Chondrocyte (in vitro differentiated cells): ENCODE measurements at regions not wholly inside any gene's neighbourhood (a gene's known extent, or its start where the extent isn't known, plus 50 kb on each side); places are given as distances from the start of the nearest gene placed in this dataset.

Source experiments
- DNase-seq: peaks from one replicate; pipeline ENCODE4 v3.0.0; 2021; ENCODE audit warnings: mixed read lengths, low spot score
- H3K27ac Mint-ChIP-seq: one replicate; pipeline ENCODE4 v1.8.0; 2021; ENCODE audit warnings: mild to moderate bottlenecking, moderate library complexity, mixed read lengths; ENCODE audit not compliant: unreplicated experiment
- H3K27me3 Mint-ChIP-seq: 2 replicates; pipeline ENCODE4 v1.8.0; 2021; ENCODE audit warnings: low read depth, mixed read lengths
- H3K36me3 Mint-ChIP-seq: 2 replicates; pipeline ENCODE4 v1.8.0; 2021; ENCODE audit warnings: low read depth, mixed read lengths
- H3K4me1 Mint-ChIP-seq: 2 replicates; pipeline ENCODE4 v1.8.0; 2021; ENCODE audit warnings: low read depth, mild to moderate bottlenecking, mixed read lengths
- H3K4me3 Mint-ChIP-seq: one replicate; pipeline ENCODE4 v1.8.0; 2021; ENCODE audit warnings: mild to moderate bottlenecking, moderate library complexity, mixed read lengths; ENCODE audit not compliant: unreplicated experiment
- H3K9me3 Mint-ChIP-seq: 2 replicates; pipeline ENCODE4 v1.8.0; 2021; ENCODE audit warnings: low read depth, mixed read lengths
- CTCF ChIP-seq: fragments of 200-600 bp; sonication (generic); IDR thresholded peaks from 2 replicates; pipeline ENCODE4 v1.5.0; 2021; ENCODE audit warnings: antibody characterized with exemption, mild to moderate bottlenecking, moderate library complexity

GRCh38 chr10:128514536-128514935 is 388.3 kb upstream of the MKI67 start:
- H3K4me3 Mint-ChIP-seq: no peak overlapping the region
- DNase-seq: no peak

GRCh38 chr10:128516180-128516579 is 390.0 kb upstream of the MKI67 start:
- Mint-ChIP-seq H3K4me1 (no peaks in the 10 kb centered on the region), H3K4me3 (no peak overlapping the region), H3K9me3 (peaks cover 8% of the 10 kb centered on the region), H3K27me3 (peaks cover 2% of the 10 kb centered on the region), H3K36me3 (no peaks in the 10 kb centered on the region), H3K27ac (no peak overlapping the region)
- DNase-seq: no peak
- no peak for TF ChIP-seq CTCF

More at GRCh38 chr10:128514536-128514935, 388.3 kb upstream of the MKI67 start:
- Mint-ChIP-seq H3K4me1 (no peaks in the 10 kb centered on the region), H3K9me3 (no peaks in the 10 kb centered on the region), H3K36me3 (no peaks in the 10 kb centered on the region), H3K27ac (no peak overlapping the region), H3K27me3 (peaks cover 2% of the 10 kb centered on the region)
- no peak for TF ChIP-seq CTCF

- H3K27me3 Mint-ChIP-seq: peaks cover 2% of the 10 kb centered on the region
- peaks cover 12% of the 10 kb centered on the region for H3K9me3 Mint-ChIP-seq
- no peak for TF ChIP-seq CTCF
- no peak overlapping the region for H3K4me3 Mint-ChIP-seq
- H3K4me1 Mint-ChIP-seq: no peaks in the 10 kb centered on the region
- H3K27ac Mint-ChIP-seq: no peak overlapping the region
- H3K36me3 Mint-ChIP-seq: no peaks in the 10 kb centered on the region
- no peak for DNase-seq
Observed at GRCh38 chr10:128517167-128517566, 390.9 kb upstream of the MKI67 start.

GRCh38 chr10:128518000-128518399 is 391.8 kb upstream of the MKI67 start:
- no peak overlapping the region for H3K4me3 Mint-ChIP-seq
- H3K4me1 Mint-ChIP-seq: no peaks in the 10 kb centered on the region
- H3K36me3 Mint-ChIP-seq: no peaks in the 10 kb centered on the region
- DNase-seq: no peak
- no peak for TF ChIP-seq CTCF
- no peak overlapping the region for H3K27ac Mint-ChIP-seq
- peaks cover 2% of the 10 kb centered on the region for H3K27me3 Mint-ChIP-seq
- peaks cover 12% of the 10 kb centered on the region for H3K9me3 Mint-ChIP-seq

GRCh38 chr10:128519581-128519980 is 393.4 kb upstream of the MKI67 start:
- Mint-ChIP-seq H3K36me3 (no peaks in the 10 kb centered on the region), H3K9me3 (peaks cover 15% of the 10 kb centered on the region), H3K4me1 (no peaks in the 10 kb centered on the region), H3K27ac (no peak overlapping the region), H3K4me3 (no peak overlapping the region), H3K27me3 (peaks cover 2% of the 10 kb centered on the region)
- no peak for TF ChIP-seq CTCF
- no peak for DNase-seq
